SK-N-SH (cell line): ENCODE measurements at regions not wholly inside any gene's neighbourhood (a gene's known extent, or its start where the extent isn't known, plus 50 kb on each side); places are given as distances from the start of the nearest gene placed in this dataset.

ENCODE experiments used
- CTCF ChIA-PET: fragments of 300-600, 350-600 bp; formaldehyde crosslinking; extraction: SDS; loops from one replicate; lab custom pipeline; 2021; lab: Yijun Ruan, JAX
- POLR2A ChIA-PET: fragments of 350-600 bp; sonication (Branson Sonifier 250); formaldehyde crosslinking; extraction: SDS; loops from one replicate; lab custom pipeline; 2020; ENCODE audit warnings: antibody characterized with exemption, inconsistent platforms; lab: Yijun Ruan, JAX
- DNase-seq: peaks from one replicate; pipeline ENCODE4 v3.0.0; 2012
- H2AFZ ChIP-seq: fragments of 200-600 bp; sonication (generic); 2 replicates; pipeline ENCODE4 v1.8.1; 2016; ENCODE audit warnings: antibody characterized with exemption, mild to moderate bottlenecking, low read depth
- H3F3A ChIP-seq: fragments of 200-600 bp; sonication (generic); replicated peaks from 2 replicates; pipeline ENCODE3; 2016; ENCODE audit warnings: antibody characterized with exemption, mild to moderate bottlenecking; ENCODE audit not compliant: insufficient read depth
- H3K27ac ChIP-seq, 2 experiments: fragments of 200-500 bp in 1 of 2; fragments of 200-600 bp in 1 of 2; sonication (Bioruptor generic) in 1 of 2; sonication (generic), shearing (Covaris generic) in 1 of 2; 2 replicates each; pipeline versions ENCODE4 v1.5.1 to v1.6.1; 2014 to 2016; ENCODE audit warnings: low read depth in 2 of 2, inconsistent platforms in 1 of 2, low read length in 1 of 2, mild to moderate bottlenecking in 1 of 2, mixed read lengths in 1 of 2
- H3K27me3 ChIP-seq: fragments of 200-600 bp; sonication (generic), shearing (Covaris generic); 2 replicates; pipeline ENCODE4 v1.6.1; 2016; ENCODE audit warnings: mixed run types; ENCODE audit not compliant: insufficient read depth
- H3K36me3 ChIP-seq, 2 experiments: fragments of 200-500 bp in 1 of 2; fragments of 200-600 bp in 1 of 2; sonication (Bioruptor generic) in 1 of 2; sonication (generic) in 1 of 2; replicated peaks in 1 of 2; 2 replicates each; pipeline versions ENCODE3 to v1.5.1; 2014 to 2016; ENCODE audit warnings: low read length in 1 of 2, mild to moderate bottlenecking in 1 of 2; ENCODE audit not compliant: insufficient read depth in 2 of 2, control insufficient read depth in 1 of 2
- H3K4me1 ChIP-seq, 2 experiments: fragments of 200-500 bp in 1 of 2; fragments of 200-600 bp in 1 of 2; sonication (Bioruptor generic) in 1 of 2; sonication (generic), shearing (Covaris generic) in 1 of 2; 2 replicates each; pipeline versions ENCODE4 v1.5.1 to v1.6.1; 2014 to 2016; ENCODE audit warnings: low read depth in 1 of 2, low read length in 1 of 2, mixed run types in 1 of 2; ENCODE audit not compliant: insufficient read depth in 2 of 2, control insufficient read depth in 1 of 2
- H3K4me2 ChIP-seq: fragments of 200-600 bp; sonication (generic), shearing (Covaris generic); 2 replicates; pipeline ENCODE4 v1.6.1; 2017; ENCODE audit warnings: mixed run types
- H3K4me3 ChIP-seq, 2 experiments: fragments of 200-500 bp in 1 of 2; fragments of 200-600 bp in 1 of 2; sonication (Bioruptor generic) in 1 of 2; sonication (generic), shearing (Covaris generic) in 1 of 2; 2 replicates each; pipeline versions ENCODE4 v1.5.1 to v1.8.1; 2014 to 2016; ENCODE audit warnings: low read depth in 2 of 2, inconsistent platforms in 1 of 2, low read length in 1 of 2, mild to moderate bottlenecking in 1 of 2, mixed read lengths in 1 of 2, moderate library complexity in 1 of 2
- H3K79me2 ChIP-seq: fragments of 200-600 bp; sonication (generic); 2 replicates; pipeline ENCODE4 v1.8.1; 2017; ENCODE audit warnings: mild to moderate bottlenecking; ENCODE audit not compliant: insufficient read depth
- H3K9ac ChIP-seq: fragments of 200-600 bp; sonication (generic); 2 replicates; pipeline ENCODE4 v1.6.1; 2017; ENCODE audit warnings: mixed run types
- H3K9me2 ChIP-seq: fragments of 200-600 bp; sonication (generic); 2 replicates; pipeline ENCODE4 v1.6.1; 2017; ENCODE audit warnings: mixed run types
- H3K9me3 ChIP-seq: fragments of 200-600 bp; sonication (generic); 2 replicates; pipeline ENCODE4 v1.6.1; 2017; ENCODE audit warnings: mixed run types, mild to moderate bottlenecking, moderate library complexity
- H4K20me1 ChIP-seq: fragments of 200-600 bp; sonication (generic); 2 replicates; pipeline ENCODE4 v1.6.1; 2017; ENCODE audit warnings: mild to moderate bottlenecking, mixed run types; ENCODE audit not compliant: insufficient read depth
- CTCF ChIP-seq: fragments of 200-600 bp; sonication (generic); IDR thresholded peaks from 2 replicates; pipeline ENCODE4 v1.6.1; 2017; ENCODE audit warnings: antibody characterized with exemption, mild to moderate bottlenecking, moderate library complexity
- EZH2phosphoT487 ChIP-seq: fragments of 200-600 bp; sonication (generic); IDR thresholded peaks from 2 replicates; pipeline ENCODE4 v1.6.1; 2017; ENCODE audit warnings: low read depth, mixed run types, mild to moderate bottlenecking, antibody characterized with exemption, moderate library complexity, borderline replicate concordance
- FOXJ3 ChIP-seq: sonication (generic); formaldehyde crosslinking; IDR thresholded peaks from 2 replicates; pipeline ENCODE4 v1.5.1; 2020; ENCODE audit warnings: mild to moderate bottlenecking, missing genetic modification reagents
- FOXM1 ChIP-seq: IDR thresholded peaks from 2 replicates; pipeline ENCODE4 v1.4.0; 2012; ENCODE audit warnings: low read depth, mild to moderate bottlenecking
- GABPA ChIP-seq: IDR thresholded peaks from 2 replicates; pipeline ENCODE4 v1.4.0; 2012; ENCODE audit warnings: low read depth, mild to moderate bottlenecking
- MEF2A ChIP-seq: IDR thresholded peaks from 2 replicates; pipeline ENCODE4 v1.4.0; 2012; ENCODE audit warnings: low read depth, borderline replicate concordance
- MXI1 ChIP-seq: IDR thresholded peaks from 2 replicates; pipeline ENCODE4 v1.6.1; 2012; ENCODE audit warnings: mild to moderate bottlenecking, low read depth, low read length, improper control_type of control experiment
- NFIC ChIP-seq: IDR thresholded peaks from 2 replicates; pipeline ENCODE4 v1.4.0; 2012; ENCODE audit warnings: borderline replicate concordance
- PBX3 ChIP-seq: IDR thresholded peaks from 2 replicates; pipeline ENCODE4; 2012
- SMC3 ChIP-seq: IDR thresholded peaks from 2 replicates; pipeline ENCODE4 v1.6.1; 2012; ENCODE audit warnings: low read depth, low read length, improper control_type of control experiment
- TCF12 ChIP-seq: IDR thresholded peaks from 2 replicates; pipeline ENCODE4 v1.4.0; 2012
- TEAD4 ChIP-seq: IDR thresholded peaks from 2 replicates; pipeline ENCODE4 v1.4.0; 2012; ENCODE audit warnings: mild to moderate bottlenecking, borderline replicate concordance; ENCODE audit not compliant: insufficient read depth
- USF1 ChIP-seq: IDR thresholded peaks from 2 replicates; pipeline ENCODE4 v1.4.0; 2012; ENCODE audit warnings: low read depth, borderline replicate concordance
- ZBTB33 ChIP-seq: IDR thresholded peaks from 2 replicates; pipeline ENCODE4 v1.4.0; 2012; ENCODE audit warnings: low read depth, borderline replicate concordance
- WGBS: methylation state at CpG from one replicate; pipeline ENCODE4 v1.1.6; 2017; ENCODE audit warnings: low lambda C conversion rate; 5-methylcytosine and 5-hydroxymethylcytosine counted together

- Histone ChIP-seq H3K4me2 (no peak overlapping the region), H3K4me3 (no peak overlapping the region), H3K9me3 (no peaks in the 10 kb centered on the region), H4K20me1 (no peaks in the 10 kb centered on the region), H3K9me2 (no peaks in the 10 kb centered on the region), H3K4me1 (peaks cover 0 to 18% of the 10 kb centered on the region in 2 experiments; a peak in 1 of 4 replicates), H3K27ac (no peak overlapping the region), H3F3A (no peaks in the 10 kb centered on the region), H2AFZ (no peak overlapping the region), H3K27me3 (peaks cover 4% of the 10 kb centered on the region; the same call in 1 of the 2 replicates), H3K36me3 (no peaks in the 10 kb centered on the region), H3K9ac (no peak overlapping the region), H3K79me2 (no peaks in the 10 kb centered on the region)
- ChIA-PET POLR2A (no interaction called here), CTCF (no interaction called here)
- TF ChIP-seq CTCF (no peak), FOXM1 (no peak), MXI1 (no peak), SMC3 (no peak), FOXJ3 (CRISPR knock-in tag) (no peak), TCF12 (no peak), MEF2A (no peak), NFIC (no peak), USF1 (no peak)
- DNase-seq: no peak
- WGBS: 52% methylated on average over 3 of the region's 3 CpGs
Measured at GRCh38 chr15:70450142-70450443, 313.3 kb downstream of the UACA start.

- Histone ChIP-seq H3K9me3 (no peaks in the 10 kb centered on the region), H3K27me3 (peaks cover 9% of the 10 kb centered on the region; the same call in 1 of the 2 replicates)
- WGBS: 47% methylated on average over 1 of the region's 1 CpG
- DNase-seq: no peak
- TF ChIP-seq PBX3 (no peak), EZH2phosphoT487 (no peak), GABPA (no peak), TEAD4 (no peak), ZBTB33 (no peak)
- TF ChIP-seq, all 33 proteins: peak for 0
- CTCF ChIA-PET: interaction anchor here (1.8 kb wide), 1 partner anchor 17 kb away, joined by 9 read pairs; no protein-coding TSS in a partner anchor
- Histone ChIP-seq H3K9ac (no peak overlapping the region), H3K4me3 (no peak overlapping the region), H3K36me3 (no peaks in the 10 kb centered on the region), H3K9me2 (no peaks in the 10 kb centered on the region), H2AFZ (no peak overlapping the region), H3F3A (no peaks in the 10 kb centered on the region), H3K79me2 (no peaks in the 10 kb centered on the region), H3K4me2 (no peak overlapping the region), H3K27ac (no peak overlapping the region), H4K20me1 (no peaks in the 10 kb centered on the region), H3K4me1 (peaks cover 0 to 18% of the 10 kb centered on the region in 2 experiments; a peak in 1 of 4 replicates)
- POLR2A ChIA-PET: no interaction called here
Measured at GRCh38 chr15:70449311-70450141, 313.8 kb downstream of the UACA start.
